Uterus (tissue), 3 donors: ENCODE measurements at regions not wholly inside any gene's neighbourhood (a gene's known extent, or its start where the extent isn't known, plus 50 kb on each side); places are given as distances from the start of the nearest gene placed in this dataset.

ENCODE experiments used
- DNase-seq, 2 donors: peaks; one replicate each; pipeline ENCODE4 v3.0.0-alpha.2; 2019 to 2020
- H3K27ac ChIP-seq, 2 donors: fragments of 200-600 bp; sonication (generic); 1 replicate in 1 of 2; 2 replicates in 1 of 2; pipeline ENCODE4 v1.5.1; 2016 to 2018
- H3K27me3 ChIP-seq, 2 donors: fragments of 200-600 bp; sonication (generic); one replicate each; pipeline ENCODE4 v1.5.1; 2018 to 2019; ENCODE audit warnings: control low read depth in 1 of 2
- H3K36me3 ChIP-seq, 2 donors: fragments of 200-600 bp; sonication (generic); one replicate each; pipeline ENCODE4 v1.5.1; 2019; ENCODE audit warnings: control low read depth in 1 of 2
- H3K4me1 ChIP-seq, 2 donors: fragments of 200-600 bp; sonication (generic); one replicate each; pipeline ENCODE4 v1.5.1; 2018 to 2019; ENCODE audit warnings: control low read depth in 1 of 2
- H3K4me3 ChIP-seq, 2 donors: fragments of 200-600 bp; sonication (generic); 1 replicate in 1 of 2; 2 replicates in 1 of 2; pipeline ENCODE4 v1.5.1; 2018 to 2019; ENCODE audit warnings: mild to moderate bottlenecking in 1 of 2
- H3K9me3 ChIP-seq, 2 donors: fragments of 200-600 bp; sonication (generic); one replicate each; pipeline ENCODE4 v1.5.1; 2019; ENCODE audit warnings: control low read depth in 1 of 2
- POLR2A ChIP-seq, 2 donors: fragments of 450-650 bp; IDR thresholded peaks; one replicate each; pipeline ENCODE4 v1.6.1; 2016; ENCODE audit warnings: antibody characterized with exemption in 2 of 2, mild to moderate bottlenecking in 1 of 2, moderate library complexity in 1 of 2
- intact Hi-C: fragments of 100-400 bp; cut with DNase I; formaldehyde crosslinking; loops from one replicate; pipeline ENCODE4 v1.15.1; 2023; ENCODE audit warnings: low total_unique reads
- TF ChIP-seq, protein P1 (sequence below), 4 experiments: fragments of 200-600 bp in 2 of 4; fragments of 450-650 bp in 2 of 4; sonication (generic) in 2 of 4; IDR thresholded peaks; one replicate each; pipeline ENCODE4 v1.5.1; 2016 to 2019; ENCODE audit warnings: antibody characterized with exemption in 4 of 4, mild to moderate bottlenecking in 2 of 4, moderate library complexity in 1 of 4
- donor health status: DM: yes; HTN: yes; CAD: no.

DNA sequence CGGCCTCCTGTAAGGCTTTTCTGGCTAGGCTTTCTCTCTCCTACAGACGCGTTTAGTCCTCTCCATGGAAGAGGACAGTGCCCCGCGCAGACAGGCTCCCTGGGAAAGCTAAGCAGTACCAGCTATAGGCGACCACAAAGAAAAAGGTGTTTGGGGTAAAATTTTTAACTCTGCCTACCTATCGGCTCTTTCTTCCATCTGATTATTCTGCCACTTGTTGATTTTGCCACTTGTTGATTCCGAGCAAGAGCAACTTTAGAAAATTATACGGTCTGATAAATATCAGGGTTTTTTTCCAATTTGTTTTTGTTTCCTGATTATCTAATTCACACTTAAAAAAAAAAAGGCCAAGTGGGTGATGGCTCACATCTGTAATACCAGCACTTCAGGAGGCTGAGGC, 1600.5 kb upstream of the TENM3 start:
- no peak overlapping the region for H3K27ac ChIP-seq
- no peaks in the 10 kb centered on the region for H3K36me3 ChIP-seq
- no peaks in the 10 kb centered on the region for H3K4me1 ChIP-seq
- TF ChIP-seq, protein P1, sequence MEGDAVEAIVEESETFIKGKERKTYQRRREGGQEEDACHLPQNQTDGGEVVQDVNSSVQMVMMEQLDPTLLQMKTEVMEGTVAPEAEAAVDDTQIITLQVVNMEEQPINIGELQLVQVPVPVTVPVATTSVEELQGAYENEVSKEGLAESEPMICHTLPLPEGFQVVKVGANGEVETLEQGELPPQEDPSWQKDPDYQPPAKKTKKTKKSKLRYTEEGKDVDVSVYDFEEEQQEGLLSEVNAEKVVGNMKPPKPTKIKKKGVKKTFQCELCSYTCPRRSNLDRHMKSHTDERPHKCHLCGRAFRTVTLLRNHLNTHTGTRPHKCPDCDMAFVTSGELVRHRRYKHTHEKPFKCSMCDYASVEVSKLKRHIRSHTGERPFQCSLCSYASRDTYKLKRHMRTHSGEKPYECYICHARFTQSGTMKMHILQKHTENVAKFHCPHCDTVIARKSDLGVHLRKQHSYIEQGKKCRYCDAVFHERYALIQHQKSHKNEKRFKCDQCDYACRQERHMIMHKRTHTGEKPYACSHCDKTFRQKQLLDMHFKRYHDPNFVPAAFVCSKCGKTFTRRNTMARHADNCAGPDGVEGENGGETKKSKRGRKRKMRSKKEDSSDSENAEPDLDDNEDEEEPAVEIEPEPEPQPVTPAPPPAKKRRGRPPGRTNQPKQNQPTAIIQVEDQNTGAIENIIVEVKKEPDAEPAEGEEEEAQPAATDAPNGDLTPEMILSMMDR (IDR thresholded peaks at IDR 0.05) = no peak
- TF ChIP-seq POLR2A (IDR thresholded peaks at IDR 0.05) = no peak
- intact Hi-C loops = no loop called here
- no peak overlapping the region for H3K4me3 ChIP-seq
- no peak for DNase-seq
- H3K27me3 ChIP-seq = peaks cover 0 to 4% of the 10 kb centered on the region in 2 donors
- no peaks in the 10 kb centered on the region for H3K9me3 ChIP-seq

DNA sequence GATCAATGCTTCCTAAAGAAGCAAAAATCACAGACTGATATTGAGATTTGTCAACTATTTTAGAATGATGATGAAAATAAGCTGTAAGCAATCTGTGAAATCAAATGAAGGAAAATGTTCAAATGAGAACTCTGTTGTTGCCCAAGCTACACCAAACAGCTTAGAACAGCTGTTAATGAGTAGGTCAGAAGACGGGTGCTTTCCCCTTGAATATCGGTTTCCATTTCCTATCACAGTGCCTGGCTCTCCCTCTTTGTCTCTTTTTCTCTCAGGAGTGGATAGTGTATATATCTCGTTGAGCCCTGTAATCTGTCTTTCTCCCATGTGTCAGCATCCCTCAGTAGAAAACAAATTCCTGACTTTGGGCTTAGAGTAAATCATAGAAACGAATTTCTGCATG, 1592.9 kb upstream of the TENM3 start:
- TF ChIP-seq, protein P1 (IDR thresholded peaks at IDR 0.05) = no peak
- TF ChIP-seq POLR2A (IDR thresholded peaks at IDR 0.05) = no peak
- intact Hi-C loops = no loop called here

DNA sequence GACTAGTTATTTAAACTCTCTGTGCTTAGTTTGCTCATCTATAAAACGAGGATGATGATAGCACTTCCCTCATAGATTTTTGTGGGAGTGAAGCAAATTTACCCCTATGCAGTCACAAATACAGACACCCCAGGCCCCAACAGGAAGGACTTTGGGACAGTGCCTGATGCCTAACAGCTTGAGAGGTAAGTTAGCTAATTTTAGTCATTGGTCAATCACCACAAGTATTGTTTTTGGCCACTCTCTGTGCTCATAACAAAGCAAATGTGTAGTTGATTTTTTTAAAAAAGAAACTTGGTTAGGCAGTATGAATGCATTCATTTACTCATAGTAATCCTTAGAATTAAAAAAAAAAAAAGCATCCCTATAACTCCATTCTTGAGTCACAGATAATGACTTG, 1590.7 kb upstream of the TENM3 start:
- Histone ChIP-seq H3K27ac (no peak overlapping the region), H3K4me3 (no peak overlapping the region), H3K4me1 (no peaks in the 10 kb centered on the region), H3K27me3 (no peaks in the 10 kb centered on the region), H3K9me3 (no peaks in the 10 kb centered on the region), H3K36me3 (no peaks in the 10 kb centered on the region)
- DNase-seq = no peak
- intact Hi-C loops = no loop called here
- no peak for TF ChIP-seq POLR2A (IDR thresholded peaks at IDR 0.05)
- TF ChIP-seq, protein P1 (IDR thresholded peaks at IDR 0.05) = no peak

More for the DNA sequence above, 1592.9 kb upstream of the TENM3 start:
- DNase-seq = no peak
- H3K27me3 ChIP-seq = no peaks in the 10 kb centered on the region
- no peak overlapping the region for H3K4me3 ChIP-seq
- H3K4me1 ChIP-seq = no peaks in the 10 kb centered on the region
- H3K36me3 ChIP-seq = no peaks in the 10 kb centered on the region
- no peak overlapping the region for H3K27ac ChIP-seq
- H3K9me3 ChIP-seq = no peaks in the 10 kb centered on the region

DNA sequence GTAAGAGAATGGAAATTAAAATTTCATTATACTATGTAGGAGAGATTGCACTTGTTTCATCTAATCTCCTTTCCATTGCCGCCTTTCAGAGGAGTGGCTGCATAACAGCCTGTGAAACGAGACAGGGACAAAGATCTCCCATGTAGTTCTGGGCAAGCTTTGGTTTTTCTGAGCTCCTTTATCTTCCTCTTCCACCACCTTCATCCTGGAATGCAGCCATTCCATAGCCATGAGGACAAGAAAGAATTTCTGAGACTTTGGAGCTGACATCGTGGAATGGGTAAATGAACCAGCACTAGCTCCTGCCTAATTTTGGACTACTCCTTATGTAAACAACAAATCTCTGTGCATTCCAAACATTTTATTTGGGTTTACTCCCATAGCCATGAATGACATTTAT, 1587.3 kb upstream of the TENM3 start:
- H3K4me1 ChIP-seq = no peaks in the 10 kb centered on the region
- intact Hi-C loops = no loop called here
- no peaks in the 10 kb centered on the region for H3K9me3 ChIP-seq
- DNase-seq = no peak
- no peaks in the 10 kb centered on the region for H3K36me3 ChIP-seq
- no peaks in the 10 kb centered on the region for H3K27me3 ChIP-seq
- no peak overlapping the region for H3K27ac ChIP-seq
- H3K4me3 ChIP-seq = no peak overlapping the region
- TF ChIP-seq, protein P1 (IDR thresholded peaks at IDR 0.05) = no peak

DNA sequence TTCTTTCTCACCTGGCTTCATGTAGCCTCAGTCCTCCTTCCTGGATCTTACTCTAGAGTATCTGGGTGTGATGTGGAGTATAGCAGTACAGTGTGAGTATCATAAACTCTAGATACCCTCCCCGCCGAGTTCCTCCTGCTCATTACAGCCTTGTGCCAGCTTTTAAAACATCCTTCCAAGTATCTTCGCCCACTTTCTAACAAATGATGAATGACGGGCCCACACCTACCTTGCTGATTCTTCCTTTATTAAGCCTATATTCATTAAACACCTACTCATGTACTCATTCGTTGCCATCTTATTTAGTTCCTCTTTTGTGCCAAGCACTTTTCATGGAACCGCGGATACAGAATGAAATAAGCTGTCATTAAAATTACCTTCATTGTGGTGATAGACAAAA, 1585.3 kb upstream of the TENM3 start:
- H3K27ac ChIP-seq = no peak overlapping the region
- H3K4me1 ChIP-seq = no peaks in the 10 kb centered on the region
- no peaks in the 10 kb centered on the region for H3K27me3 ChIP-seq
- H3K9me3 ChIP-seq = no peaks in the 10 kb centered on the region
- TF ChIP-seq, protein P1 (IDR thresholded peaks at IDR 0.05) = no peak
- TF ChIP-seq POLR2A (IDR thresholded peaks at IDR 0.05) = no peak
- H3K36me3 ChIP-seq = no peaks in the 10 kb centered on the region
- no peak for DNase-seq
- no peak overlapping the region for H3K4me3 ChIP-seq
- intact Hi-C loops = no loop called here
